ENCODE measurements at regions not wholly inside any gene's neighbourhood (a gene's known extent, or its start where the extent isn't known, plus 50 kb on each side); places are given as distances from the start of the nearest gene placed in this dataset.

DNA sequence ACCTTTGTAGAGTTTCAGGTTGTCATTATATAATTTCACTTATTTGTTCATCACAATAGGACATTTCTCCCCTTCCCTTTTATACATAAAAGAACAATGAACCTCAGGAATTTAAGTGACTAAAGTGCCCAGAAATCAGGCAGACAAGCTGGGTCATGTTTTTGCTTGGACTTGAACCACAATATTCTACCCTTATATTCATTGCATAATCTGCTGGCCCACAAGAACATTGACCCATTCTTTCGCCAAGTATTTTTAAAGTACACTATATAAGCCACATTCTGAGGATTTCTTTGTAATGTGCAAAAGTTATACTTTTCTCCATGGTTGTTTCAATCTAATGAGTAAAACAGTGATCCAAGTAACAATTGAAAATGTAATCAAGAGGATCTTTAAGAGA lies 637.5 kb upstream of the SLIT2 start:
- TF ChIP-seq, protein P1, sequence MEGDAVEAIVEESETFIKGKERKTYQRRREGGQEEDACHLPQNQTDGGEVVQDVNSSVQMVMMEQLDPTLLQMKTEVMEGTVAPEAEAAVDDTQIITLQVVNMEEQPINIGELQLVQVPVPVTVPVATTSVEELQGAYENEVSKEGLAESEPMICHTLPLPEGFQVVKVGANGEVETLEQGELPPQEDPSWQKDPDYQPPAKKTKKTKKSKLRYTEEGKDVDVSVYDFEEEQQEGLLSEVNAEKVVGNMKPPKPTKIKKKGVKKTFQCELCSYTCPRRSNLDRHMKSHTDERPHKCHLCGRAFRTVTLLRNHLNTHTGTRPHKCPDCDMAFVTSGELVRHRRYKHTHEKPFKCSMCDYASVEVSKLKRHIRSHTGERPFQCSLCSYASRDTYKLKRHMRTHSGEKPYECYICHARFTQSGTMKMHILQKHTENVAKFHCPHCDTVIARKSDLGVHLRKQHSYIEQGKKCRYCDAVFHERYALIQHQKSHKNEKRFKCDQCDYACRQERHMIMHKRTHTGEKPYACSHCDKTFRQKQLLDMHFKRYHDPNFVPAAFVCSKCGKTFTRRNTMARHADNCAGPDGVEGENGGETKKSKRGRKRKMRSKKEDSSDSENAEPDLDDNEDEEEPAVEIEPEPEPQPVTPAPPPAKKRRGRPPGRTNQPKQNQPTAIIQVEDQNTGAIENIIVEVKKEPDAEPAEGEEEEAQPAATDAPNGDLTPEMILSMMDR (IDR thresholded peaks at IDR 0.05; ENCODE audit: insufficient read depth, low read length, poor library complexity, severe bottlenecking): no peak
- TF ChIP-seq EZH2phosphoT487 (conservative IDR thresholded peaks at IDR 0.05; ENCODE audit: low read length): no peak

Data from SU-DHL-6 (cell line).